ENCODE measurements at regions not wholly inside any gene's neighbourhood (a gene's known extent, or its start where the extent isn't known, plus 50 kb on each side); places are given as distances from the start of the nearest gene placed in this dataset.

GRCh38 chr16:80380514-80380913 is 160.3 kb upstream of the DYNLRB2 start:
- H3K27ac ChIP-seq (ENCODE audit: low read depth, low read length) = no peak overlapping the region

GRCh38 chr16:80377096-80377956 is 163.5 kb upstream of the DYNLRB2 start:
- Histone ChIP-seq H3K36me3 (ENCODE audit: control insufficient read depth, low read length) (no peaks in the 10 kb centered on the region), H3K4me2 (ENCODE audit: low read length) (no peak overlapping the region), H3K9me2 (replicated peaks; ENCODE audit: control insufficient read depth, low read length) (no peaks in the 10 kb centered on the region), H3K4me1 (ENCODE audit: control insufficient read depth, low read length) (no peaks in the 10 kb centered on the region), H3K27me3 (ENCODE audit: control insufficient read depth, low read length) (no peaks in the 10 kb centered on the region), H3K79me2 (ENCODE audit: control insufficient read depth, low read length) (no peaks in the 10 kb centered on the region), H3F3A (ENCODE audit: control insufficient read depth, insufficient read depth) (no peaks in the 10 kb centered on the region), H4K20me1 (ENCODE audit: control insufficient read depth, insufficient read depth, low read depth, low read length) (no peaks in the 10 kb centered on the region), H3K27ac (ENCODE audit: low read depth, low read length) (no peak overlapping the region), H3K4me3 (ENCODE audit: low read length) (no peak overlapping the region), H3K9me3 (ENCODE audit: control insufficient read depth, insufficient read depth, low read length) (no peaks in the 10 kb centered on the region)
- TF ChIP-seq, protein P1, sequence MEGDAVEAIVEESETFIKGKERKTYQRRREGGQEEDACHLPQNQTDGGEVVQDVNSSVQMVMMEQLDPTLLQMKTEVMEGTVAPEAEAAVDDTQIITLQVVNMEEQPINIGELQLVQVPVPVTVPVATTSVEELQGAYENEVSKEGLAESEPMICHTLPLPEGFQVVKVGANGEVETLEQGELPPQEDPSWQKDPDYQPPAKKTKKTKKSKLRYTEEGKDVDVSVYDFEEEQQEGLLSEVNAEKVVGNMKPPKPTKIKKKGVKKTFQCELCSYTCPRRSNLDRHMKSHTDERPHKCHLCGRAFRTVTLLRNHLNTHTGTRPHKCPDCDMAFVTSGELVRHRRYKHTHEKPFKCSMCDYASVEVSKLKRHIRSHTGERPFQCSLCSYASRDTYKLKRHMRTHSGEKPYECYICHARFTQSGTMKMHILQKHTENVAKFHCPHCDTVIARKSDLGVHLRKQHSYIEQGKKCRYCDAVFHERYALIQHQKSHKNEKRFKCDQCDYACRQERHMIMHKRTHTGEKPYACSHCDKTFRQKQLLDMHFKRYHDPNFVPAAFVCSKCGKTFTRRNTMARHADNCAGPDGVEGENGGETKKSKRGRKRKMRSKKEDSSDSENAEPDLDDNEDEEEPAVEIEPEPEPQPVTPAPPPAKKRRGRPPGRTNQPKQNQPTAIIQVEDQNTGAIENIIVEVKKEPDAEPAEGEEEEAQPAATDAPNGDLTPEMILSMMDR (IDR thresholded peaks at IDR 0.05; ENCODE audit: low read depth, low read length, poor library complexity, severe bottlenecking) = no peak
- TF ChIP-seq EZH2phosphoT487 (IDR thresholded peaks at IDR 0.05; ENCODE audit: borderline replicate concordance, low read length) = no peak

More at GRCh38 chr16:80380514-80380913, 160.3 kb upstream of the DYNLRB2 start:
- no peaks in the 10 kb centered on the region for H3K9me2 ChIP-seq (replicated peaks; ENCODE audit: control insufficient read depth, low read length)
- H3K4me1 ChIP-seq (ENCODE audit: control insufficient read depth, low read length) = no peaks in the 10 kb centered on the region
- H3K79me2 ChIP-seq (ENCODE audit: control insufficient read depth, low read length) = no peaks in the 10 kb centered on the region
- no peak overlapping the region for H3K4me2 ChIP-seq (ENCODE audit: low read length)
- H3K36me3 ChIP-seq (ENCODE audit: control insufficient read depth, low read length) = no peaks in the 10 kb centered on the region
- no peaks in the 10 kb centered on the region for H3K9me3 ChIP-seq (ENCODE audit: control insufficient read depth, insufficient read depth, low read length)
- H3K27me3 ChIP-seq (ENCODE audit: control insufficient read depth, low read length) = no peaks in the 10 kb centered on the region
- no peaks in the 10 kb centered on the region for H3F3A ChIP-seq (ENCODE audit: control insufficient read depth, insufficient read depth)
- H4K20me1 ChIP-seq (ENCODE audit: control insufficient read depth, insufficient read depth, low read depth, low read length) = no peaks in the 10 kb centered on the region
- H3K4me3 ChIP-seq (ENCODE audit: low read length) = no peak overlapping the region
- no peak for TF ChIP-seq EZH2phosphoT487 (IDR thresholded peaks at IDR 0.05; ENCODE audit: borderline replicate concordance, low read length)
- TF ChIP-seq, protein P1 (IDR thresholded peaks at IDR 0.05; ENCODE audit: low read depth, low read length, poor library complexity, severe bottlenecking) = no peak

DNA sequence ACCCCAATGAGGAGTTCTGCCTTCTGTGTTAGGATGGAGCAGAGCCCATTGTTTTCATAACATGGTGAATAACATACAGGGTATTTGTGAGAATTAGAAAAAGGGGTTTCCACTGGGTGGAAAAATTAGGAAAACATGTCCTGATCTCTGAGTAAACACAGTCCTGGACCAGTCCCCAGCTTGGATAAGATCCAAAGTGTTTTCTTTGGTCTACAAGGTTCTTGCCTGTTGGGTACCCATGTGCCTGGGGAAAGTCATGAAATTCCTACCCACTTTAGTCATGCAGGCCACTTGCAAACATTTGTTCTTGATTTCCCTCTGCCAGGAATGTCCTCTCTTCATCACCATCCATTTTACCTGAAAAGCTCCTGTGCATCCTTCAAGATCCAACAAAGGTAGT is 164.8 kb upstream of the DYNLRB2 start:
- Histone ChIP-seq H3K4me3 (ENCODE audit: low read length) (no peak overlapping the region), H3K27ac (ENCODE audit: low read depth, low read length) (no peak overlapping the region), H3K79me2 (ENCODE audit: control insufficient read depth, low read length) (no peaks in the 10 kb centered on the region), H3K9me3 (ENCODE audit: control insufficient read depth, insufficient read depth, low read length) (no peaks in the 10 kb centered on the region), H3K27me3 (ENCODE audit: control insufficient read depth, low read length) (no peaks in the 10 kb centered on the region), H3K36me3 (ENCODE audit: control insufficient read depth, low read length) (no peaks in the 10 kb centered on the region), H3K9me2 (replicated peaks; ENCODE audit: control insufficient read depth, low read length) (no peaks in the 10 kb centered on the region), H3F3A (ENCODE audit: control insufficient read depth, insufficient read depth) (no peaks in the 10 kb centered on the region), H3K4me2 (ENCODE audit: low read length) (no peak overlapping the region), H4K20me1 (ENCODE audit: control insufficient read depth, insufficient read depth, low read depth, low read length) (no peaks in the 10 kb centered on the region), H3K4me1 (ENCODE audit: control insufficient read depth, low read length) (no peaks in the 10 kb centered on the region)
- no peak for TF ChIP-seq EZH2phosphoT487 (IDR thresholded peaks at IDR 0.05; ENCODE audit: borderline replicate concordance, low read length)
- TF ChIP-seq, protein P1 (IDR thresholded peaks at IDR 0.05; ENCODE audit: low read depth, low read length, poor library complexity, severe bottlenecking) = no peak

Measured in DOHH2 (cell line).